AG09309 (cell line): ENCODE measurements at regions not wholly inside any gene's neighbourhood (a gene's known extent, or its start where the extent isn't known, plus 50 kb on each side); places are given as distances from the start of the nearest gene placed in this dataset.

Experiments used
- DNase-seq: peaks from one replicate; pipeline ENCODE4 v3.0.0-alpha.2; 2010; ENCODE audit warnings: low read depth
- H3K4me3 ChIP-seq: 2 replicates; pipeline ENCODE4 v1.5.1; 2011; ENCODE audit warnings: mild to moderate bottlenecking, low read depth, low read length, moderate library complexity; ENCODE audit not compliant: control insufficient read depth
- TF ChIP-seq, protein P1 (sequence below): IDR thresholded peaks from 2 replicates; pipeline ENCODE4 v1.5.1; 2011; ENCODE audit warnings: mild to moderate bottlenecking, low read depth, low read length, inconsistent platforms; ENCODE audit not compliant: insufficient read depth, control insufficient read depth; ENCODE audit errors: missing control alignments

DNA sequence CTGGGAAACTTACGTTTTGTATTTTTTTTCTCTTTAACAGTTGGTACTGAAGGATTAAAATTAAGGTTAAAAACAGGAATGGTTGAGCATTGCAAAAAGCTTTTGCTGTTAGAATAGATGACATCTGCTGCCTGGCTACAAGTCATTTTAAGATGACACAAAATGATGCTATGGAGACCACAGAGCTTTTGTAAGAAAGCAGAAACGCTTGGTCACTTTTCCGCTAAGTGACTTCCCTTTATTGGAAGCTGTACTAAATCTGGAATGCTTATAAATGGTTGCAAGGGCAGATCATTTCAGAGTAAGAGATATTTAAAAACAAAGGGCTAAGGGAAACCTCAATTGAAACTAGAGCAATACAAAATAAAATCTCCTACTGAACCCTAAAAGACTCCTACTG, 544.0 kb downstream of the STK39 start:
- no peak for DNase-seq
- TF ChIP-seq, protein P1, sequence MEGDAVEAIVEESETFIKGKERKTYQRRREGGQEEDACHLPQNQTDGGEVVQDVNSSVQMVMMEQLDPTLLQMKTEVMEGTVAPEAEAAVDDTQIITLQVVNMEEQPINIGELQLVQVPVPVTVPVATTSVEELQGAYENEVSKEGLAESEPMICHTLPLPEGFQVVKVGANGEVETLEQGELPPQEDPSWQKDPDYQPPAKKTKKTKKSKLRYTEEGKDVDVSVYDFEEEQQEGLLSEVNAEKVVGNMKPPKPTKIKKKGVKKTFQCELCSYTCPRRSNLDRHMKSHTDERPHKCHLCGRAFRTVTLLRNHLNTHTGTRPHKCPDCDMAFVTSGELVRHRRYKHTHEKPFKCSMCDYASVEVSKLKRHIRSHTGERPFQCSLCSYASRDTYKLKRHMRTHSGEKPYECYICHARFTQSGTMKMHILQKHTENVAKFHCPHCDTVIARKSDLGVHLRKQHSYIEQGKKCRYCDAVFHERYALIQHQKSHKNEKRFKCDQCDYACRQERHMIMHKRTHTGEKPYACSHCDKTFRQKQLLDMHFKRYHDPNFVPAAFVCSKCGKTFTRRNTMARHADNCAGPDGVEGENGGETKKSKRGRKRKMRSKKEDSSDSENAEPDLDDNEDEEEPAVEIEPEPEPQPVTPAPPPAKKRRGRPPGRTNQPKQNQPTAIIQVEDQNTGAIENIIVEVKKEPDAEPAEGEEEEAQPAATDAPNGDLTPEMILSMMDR = no peak

DNA sequence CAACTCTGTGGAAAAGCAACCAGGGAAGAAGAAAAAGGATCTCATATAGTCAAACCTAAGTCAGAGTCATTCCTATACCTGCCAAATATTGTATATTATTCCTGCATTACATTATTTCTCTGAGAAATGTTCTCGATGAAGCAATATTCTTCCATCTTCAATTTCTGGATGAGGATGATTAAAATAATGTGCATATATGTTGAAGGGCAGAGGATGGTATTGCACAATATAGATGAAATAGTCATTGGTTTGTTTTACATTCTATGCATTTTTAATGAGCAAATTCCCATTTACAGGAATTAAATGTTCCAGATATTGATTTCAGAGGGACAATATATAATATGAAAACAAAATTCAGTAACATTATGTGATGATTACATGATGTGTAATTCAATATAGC, 545.2 kb downstream of the STK39 start:
- no peak for DNase-seq
- H3K4me3 ChIP-seq = no peak overlapping the region
- TF ChIP-seq, protein P1 = no peak

More for the DNA sequence above, 544.0 kb downstream of the STK39 start:
- H3K4me3 ChIP-seq = no peak overlapping the region

DNA sequence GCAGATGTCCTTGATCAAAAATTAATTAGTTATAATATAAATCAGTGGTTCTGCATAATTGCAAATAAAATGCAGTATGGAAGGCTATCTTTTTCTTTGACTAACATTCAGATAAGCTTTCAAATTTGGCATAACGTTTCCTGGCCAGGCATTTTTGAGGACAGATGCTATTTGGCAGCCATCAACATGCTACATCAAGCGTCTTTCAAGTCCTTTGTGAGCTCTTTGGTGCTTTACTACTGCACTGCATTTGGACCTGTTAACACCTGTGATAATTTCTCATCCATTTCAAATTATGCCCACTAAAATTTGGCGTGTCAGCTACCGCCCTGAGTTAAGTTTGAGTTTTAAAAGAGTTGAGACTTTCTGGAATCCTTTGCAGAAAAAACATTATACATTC, 545.7 kb downstream of the STK39 start:
- TF ChIP-seq, protein P1 = no peak
- no peak overlapping the region for H3K4me3 ChIP-seq
- no peak for DNase-seq

DNA sequence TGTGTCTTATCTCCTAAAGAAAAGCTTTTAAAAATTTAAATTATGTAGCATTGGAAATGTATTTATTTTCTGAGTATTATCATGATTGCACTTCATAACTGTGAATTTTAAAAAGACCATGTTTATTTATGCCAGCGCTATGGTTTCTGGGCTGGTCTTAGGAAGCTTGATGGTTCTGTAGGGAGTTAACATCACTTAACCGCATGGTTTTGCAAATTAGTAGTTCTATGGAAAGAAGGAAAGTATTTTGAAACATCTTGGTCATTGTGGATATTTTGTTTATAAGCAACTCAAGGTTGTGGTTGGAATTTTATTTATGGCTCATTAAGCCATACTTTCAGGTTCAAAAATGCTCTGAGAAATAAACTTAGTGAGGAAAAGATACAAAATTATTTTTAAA, 549.4 kb downstream of the STK39 start:
- no peak for DNase-seq
- TF ChIP-seq, protein P1 = no peak

DNA sequence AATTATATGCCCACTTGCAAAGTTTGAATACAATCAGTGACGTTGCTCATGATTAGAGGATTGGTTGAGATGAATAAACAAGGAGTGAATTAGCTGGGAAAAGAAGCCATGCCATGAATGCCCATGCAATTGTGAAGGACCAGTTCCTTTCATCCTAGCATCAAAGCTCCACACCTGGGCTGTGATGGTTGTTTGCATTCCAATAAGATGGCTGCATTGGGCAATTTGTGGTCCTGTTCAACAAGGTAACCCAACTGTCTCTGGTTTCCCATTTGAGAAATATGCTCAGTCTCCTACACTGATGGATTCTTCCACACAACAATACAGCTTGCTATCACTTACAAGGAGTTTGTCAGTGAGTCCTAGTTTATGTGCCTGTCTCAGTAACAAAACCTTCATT, 550.2 kb downstream of the STK39 start:
- no peak overlapping the region for H3K4me3 ChIP-seq
- TF ChIP-seq, protein P1 = no peak
- DNase-seq = no peak

More for the DNA sequence above, 549.4 kb downstream of the STK39 start:
- H3K4me3 ChIP-seq = no peak overlapping the region

DNA sequence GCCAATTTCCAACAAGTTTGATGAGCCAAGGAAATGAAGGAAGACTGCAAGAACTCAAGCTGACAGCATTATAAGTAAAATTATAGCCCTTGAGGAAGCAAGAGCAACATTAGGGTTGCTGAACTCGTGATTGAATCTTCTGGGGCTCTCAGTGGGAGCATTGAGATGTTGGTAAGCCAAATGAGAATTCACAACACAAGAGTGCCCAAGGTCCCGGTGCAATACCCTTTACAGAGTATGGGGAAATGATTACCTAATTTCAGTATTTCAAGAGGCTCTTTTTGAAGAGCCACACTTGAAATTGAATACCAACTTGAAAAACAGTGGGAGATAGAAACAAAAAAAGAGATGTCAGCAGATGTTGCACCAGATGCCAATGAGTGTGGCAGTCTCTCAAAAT, 554.5 kb downstream of the STK39 start:
- no peak overlapping the region for H3K4me3 ChIP-seq
- no peak for DNase-seq
- TF ChIP-seq, protein P1 = no peak

DNA sequence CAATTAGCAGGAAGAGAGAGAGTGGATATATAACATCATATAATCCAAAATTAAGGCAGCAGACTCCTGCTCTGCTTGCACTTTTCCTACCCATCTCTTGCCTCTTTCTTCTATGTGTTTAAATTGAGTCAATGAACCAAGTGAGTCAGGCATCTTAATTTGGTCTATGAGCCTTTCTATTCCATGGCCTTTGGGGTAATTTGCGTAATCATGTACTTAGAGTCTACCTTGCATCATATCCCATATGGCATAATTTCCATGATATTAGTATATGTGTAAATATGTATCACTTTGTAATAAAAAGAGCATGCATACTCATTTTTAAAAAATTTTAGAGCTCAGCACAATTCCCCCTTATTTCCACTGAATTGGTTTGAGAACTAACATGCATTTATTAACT, 555.2 kb downstream of the STK39 start:
- no peak overlapping the region for H3K4me3 ChIP-seq
- TF ChIP-seq, protein P1 = no peak
- DNase-seq = no peak
